Ishikawa (cell line): ENCODE measurements at regions not wholly inside any gene's neighbourhood (a gene's known extent, or its start where the extent isn't known, plus 50 kb on each side); places are given as distances from the start of the nearest gene placed in this dataset.

ENCODE experiments used
- CEBPB ChIP-seq: IDR thresholded peaks from 2 replicates; pipeline ENCODE4 v1.6.1; 2012
- CREB1 ChIP-seq: IDR thresholded peaks from 2 replicates; pipeline ENCODE4 v1.6.1; 2012; ENCODE audit warnings: low read depth
- EGR1 ChIP-seq: IDR thresholded peaks from 2 replicates; pipeline ENCODE4 v1.6.1; 2012
- EP300 ChIP-seq: IDR thresholded peaks from 2 replicates; pipeline ENCODE4 v1.6.1; 2012; ENCODE audit warnings: borderline replicate concordance
- FOXM1 ChIP-seq: IDR thresholded peaks from 2 replicates; pipeline ENCODE4 v1.6.1; 2012; ENCODE audit warnings: low read depth, borderline replicate concordance
- MAX ChIP-seq: IDR thresholded peaks from 2 replicates; pipeline ENCODE4 v1.6.1; 2012
- NFIC ChIP-seq: IDR thresholded peaks from 2 replicates; pipeline ENCODE4 v1.6.1; 2012
- RAD21 ChIP-seq: IDR thresholded peaks from 2 replicates; pipeline ENCODE4 v1.6.1; 2012; ENCODE audit warnings: low read depth
- REST ChIP-seq: IDR thresholded peaks from 2 replicates; pipeline ENCODE4 v1.6.1; 2012; ENCODE audit warnings: low read depth, mild to moderate bottlenecking
- TAF1 ChIP-seq: IDR thresholded peaks from 2 replicates; pipeline ENCODE4 v1.6.1; 2012; ENCODE audit warnings: low read depth, mild to moderate bottlenecking
- TCF12 ChIP-seq: IDR thresholded peaks from 2 replicates; pipeline ENCODE4 v1.6.1; 2012; ENCODE audit warnings: low read depth
- TEAD4 ChIP-seq: IDR thresholded peaks from 2 replicates; pipeline ENCODE4 v1.6.1; 2012
- USF1 ChIP-seq: IDR thresholded peaks from 2 replicates; pipeline ENCODE4 v1.6.1; 2012
- YY1 ChIP-seq: IDR thresholded peaks from 2 replicates; pipeline ENCODE4 v1.6.1; 2012; ENCODE audit warnings: low read depth
- ZBTB7A ChIP-seq: IDR thresholded peaks from 2 replicates; pipeline ENCODE4 v1.6.1; 2012; ENCODE audit warnings: low read depth

- no peak for TF ChIP-seq ZBTB7A
- TF ChIP-seq FOXM1, result no peak
- no peak for TF ChIP-seq NFIC
- no peak for TF ChIP-seq CREB1
- TF ChIP-seq TCF12, result no peak
- TF ChIP-seq TEAD4, result no peak
- no peak for TF ChIP-seq REST
- TF ChIP-seq EGR1, result no peak
- no peak for TF ChIP-seq CEBPB
- TF ChIP-seq MAX, result no peak
- TF ChIP-seq EP300, result no peak
- no peak for TF ChIP-seq USF1
- TF ChIP-seq RAD21, result no peak
- TF ChIP-seq TAF1, result no peak
- no peak for TF ChIP-seq YY1
Observed at GRCh38 chr2:53004413-53004812, 763.2 kb upstream of the CHAC2 start.

- TF ChIP-seq YY1, result no peak
- TF ChIP-seq NFIC, result peak; percentile 82
- no peak for TF ChIP-seq USF1
- TF ChIP-seq TEAD4, result peak; percentile 79
- peak; percentile 45; the same call in 1 of the 2 replicates for TF ChIP-seq TCF12
- TF ChIP-seq ZBTB7A, result no peak
- no peak for TF ChIP-seq FOXM1
Observed at GRCh38 chr2:52995424-52995823, 772.2 kb upstream of the CHAC2 start.

- TF ChIP-seq RAD21 (peak; percentile 78), TCF12 (no peak)
Observed at GRCh38 chr2:52976143-52976949, 791.3 kb upstream of the CHAC2 start.

GRCh38 chr2:52974127-52974526, 793.5 kb upstream of the CHAC2 start:
- no peak for TF ChIP-seq CEBPB

GRCh38 chr2:52970642-52971041, 797.0 kb upstream of the CHAC2 start:
- TF ChIP-seq TAF1, result no peak
- TF ChIP-seq FOXM1, result no peak

- TF ChIP-seq USF1 (no peak), FOXM1 (no peak), CEBPB (no peak)
Observed at GRCh38 chr2:52968043-52968442, 799.6 kb upstream of the CHAC2 start.

- TF ChIP-seq MAX (no peak), RAD21 (no peak), ZBTB7A (no peak)
Observed at GRCh38 chr2:52964916-52965530, 802.6 kb upstream of the CHAC2 start.

GRCh38 chr2:52961403-52961802, 806.2 kb upstream of the CHAC2 start:
- TF ChIP-seq NFIC (no peak), CREB1 (no peak), EGR1 (no peak)

- no peak for TF ChIP-seq CREB1
- no peak for TF ChIP-seq EGR1
- no peak for TF ChIP-seq FOXM1
- no peak for TF ChIP-seq NFIC
- TF ChIP-seq MAX, result no peak
- TF ChIP-seq RAD21, result no peak
Observed at GRCh38 chr2:52960881-52961280, 806.7 kb upstream of the CHAC2 start.
